BJ (cell line): ENCODE measurements at regions not wholly inside any gene's neighbourhood (a gene's known extent, or its start where the extent isn't known, plus 50 kb on each side); places are given as distances from the start of the nearest gene placed in this dataset.

ENCODE experiments used
- CTCF ChIA-PET: fragments of 350-600 bp; formaldehyde crosslinking; extraction: SDS; loops from one replicate; lab custom pipeline; 2021; ENCODE audit warnings: antibody characterized with exemption, inconsistent platforms; lab: Yijun Ruan, JAX
- POLR2A ChIA-PET: fragments of 300-600 bp; sonication (Branson Sonifier 250); formaldehyde crosslinking; extraction: SDS; loops from one replicate; lab custom pipeline; 2021; ENCODE audit warnings: antibody characterized with exemption; lab: Charles Lee
- DNase-seq: peaks from one replicate; pipeline ENCODE4 v3.0.0-alpha.2; 2011; ENCODE audit warnings: low read depth
- H3K27me3 ChIP-seq: 2 replicates; pipeline ENCODE4 v1.6.0; 2011; ENCODE audit warnings: low read length; ENCODE audit not compliant: control insufficient read depth, insufficient read depth
- H3K36me3 ChIP-seq: 2 replicates; pipeline ENCODE4 v1.5.1; 2011; ENCODE audit warnings: low read length; ENCODE audit not compliant: control insufficient read depth, insufficient read depth
- H3K4me3 ChIP-seq: 2 replicates; pipeline ENCODE4 v1.5.1; 2011; ENCODE audit warnings: low read depth, mild to moderate bottlenecking, control low read depth, low read length
- CTCF ChIP-seq: IDR thresholded peaks from 2 replicates; pipeline ENCODE4 v1.5.1; 2011; ENCODE audit warnings: low read depth, mild to moderate bottlenecking, control low read depth, inconsistent platforms, low read length, moderate library complexity; ENCODE audit not compliant: insufficient read depth

GRCh38 chr15:70510433-70510832 lies 252.9 kb downstream of the UACA start:
- no peak for TF ChIP-seq CTCF
- Histone ChIP-seq H3K36me3 (no peaks in the 10 kb centered on the region), H3K27me3 (0 out of 2 replicates have a peak, but pooled peaks cover 4% of the 10 kb centered on the region), H3K4me3 (no peak overlapping the region)
- no peak for DNase-seq
- ChIA-PET CTCF (interaction anchor here (0.8 kb wide), 1 partner anchor 97 kb away, joined by 3 read pairs; no protein-coding TSS in a partner anchor), POLR2A (no interaction called here)

GRCh38 chr15:70509731-70510143 lies 253.6 kb downstream of the UACA start:
- TF ChIP-seq CTCF = no peak
- Histone ChIP-seq H3K27me3 (0 out of 2 replicates have a peak, but pooled peaks cover 3% of the 10 kb centered on the region), H3K36me3 (no peaks in the 10 kb centered on the region), H3K4me3 (no peak overlapping the region)
- no peak for DNase-seq
- POLR2A ChIA-PET = no interaction called here
- CTCF ChIA-PET = interaction anchor here (0.8 kb wide), 1 partner anchor 98 kb away, joined by 3 read pairs; no protein-coding TSS in a partner anchor

- no peak for DNase-seq
- Histone ChIP-seq H3K27me3 (0 out of 2 replicates have a peak, but pooled peaks cover 2% of the 10 kb centered on the region), H3K36me3 (no peaks in the 10 kb centered on the region), H3K4me3 (no peak overlapping the region)
- TF ChIP-seq CTCF = no peak
- POLR2A ChIA-PET = no interaction called here
- CTCF ChIA-PET = interaction anchor here (1.8 kb wide), 1 partner anchor 10 kb away, joined by 6 read pairs; no protein-coding TSS in a partner anchor
These were observed 254.1 kb downstream of the UACA start for GRCh38 chr15:70509282-70509662.

GRCh38 chr15:70508561-70509281 lies 254.6 kb downstream of the UACA start:
- ChIA-PET POLR2A (no interaction called here), CTCF (interaction anchor here (1.8 kb wide), 1 partner anchor 9 kb away, joined by 6 read pairs; no protein-coding TSS in a partner anchor)
- Histone ChIP-seq H3K27me3 (no peaks in the 10 kb centered on the region), H3K4me3 (no peak overlapping the region), H3K36me3 (no peaks in the 10 kb centered on the region)
- no peak for DNase-seq
- TF ChIP-seq CTCF = peak; percentile 12; the same call in 1 of the 2 replicates

GRCh38 chr15:70507772-70508371 lies 255.5 kb downstream of the UACA start:
- DNase-seq = no peak
- CTCF ChIA-PET = interaction anchor here (1.8 to 3.6 kb wide), 2 partner anchors 8 to 21 kb away, joined by 6 to 17 read pairs; no protein-coding TSS in a partner anchor
- TF ChIP-seq CTCF = no peak
- POLR2A ChIA-PET = no interaction called here
- Histone ChIP-seq H3K4me3 (no peak overlapping the region), H3K36me3 (no peaks in the 10 kb centered on the region), H3K27me3 (no peaks in the 10 kb centered on the region; the same call in 1 of the 2 replicates)
